Pulmonary artery endothelial cell (primary cell): ENCODE measurements at regions not wholly inside any gene's neighbourhood (a gene's known extent, or its start where the extent isn't known, plus 50 kb on each side); places are given as distances from the start of the nearest gene placed in this dataset.

ENCODE experiments used
- DNase-seq: peaks from one replicate; pipeline ENCODE4 v3.0.0-alpha.2; 2011; ENCODE audit warnings: low read depth, low spot score

DNA sequence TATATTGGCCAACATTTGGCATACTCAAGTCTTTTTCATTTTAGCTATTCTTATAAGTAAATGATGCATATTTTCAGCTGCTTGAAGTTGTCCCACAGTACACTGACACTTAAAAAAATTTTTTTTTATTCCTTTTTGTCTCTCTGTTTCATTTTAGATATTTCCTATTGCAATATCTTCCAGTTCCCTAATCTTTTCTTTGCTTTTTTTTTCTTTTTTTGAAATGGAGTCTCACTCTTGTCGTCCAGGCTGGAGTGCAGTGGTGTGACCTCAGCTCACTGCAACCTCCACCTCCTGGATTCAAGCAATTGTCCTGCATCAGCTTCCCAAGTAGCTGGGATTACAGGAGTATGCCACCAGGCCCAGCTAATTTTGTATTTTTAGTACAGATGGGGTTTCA is 217.4 kb upstream of the KRR1 start:
- DNase-seq = no peak

DNA sequence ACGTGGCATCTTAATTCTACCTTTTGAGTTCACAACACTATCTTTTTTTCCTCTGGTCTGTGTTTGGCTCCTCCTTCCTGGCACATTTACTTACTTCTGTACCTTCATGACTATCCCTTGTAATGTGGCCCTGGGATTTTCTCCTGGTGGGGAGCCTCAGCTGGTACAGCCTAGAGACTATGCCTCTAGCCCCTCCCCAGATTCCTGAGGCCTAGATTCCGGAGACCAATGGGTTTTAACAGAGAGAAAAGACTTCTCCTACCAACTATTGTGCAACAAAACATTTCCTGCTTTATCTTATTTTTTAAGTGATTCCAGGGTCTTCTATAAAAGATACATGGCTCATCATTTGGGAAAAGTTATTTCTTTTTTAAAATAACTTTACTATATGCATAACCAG is 216.2 kb upstream of the KRR1 start:
- DNase-seq = no peak

DNA sequence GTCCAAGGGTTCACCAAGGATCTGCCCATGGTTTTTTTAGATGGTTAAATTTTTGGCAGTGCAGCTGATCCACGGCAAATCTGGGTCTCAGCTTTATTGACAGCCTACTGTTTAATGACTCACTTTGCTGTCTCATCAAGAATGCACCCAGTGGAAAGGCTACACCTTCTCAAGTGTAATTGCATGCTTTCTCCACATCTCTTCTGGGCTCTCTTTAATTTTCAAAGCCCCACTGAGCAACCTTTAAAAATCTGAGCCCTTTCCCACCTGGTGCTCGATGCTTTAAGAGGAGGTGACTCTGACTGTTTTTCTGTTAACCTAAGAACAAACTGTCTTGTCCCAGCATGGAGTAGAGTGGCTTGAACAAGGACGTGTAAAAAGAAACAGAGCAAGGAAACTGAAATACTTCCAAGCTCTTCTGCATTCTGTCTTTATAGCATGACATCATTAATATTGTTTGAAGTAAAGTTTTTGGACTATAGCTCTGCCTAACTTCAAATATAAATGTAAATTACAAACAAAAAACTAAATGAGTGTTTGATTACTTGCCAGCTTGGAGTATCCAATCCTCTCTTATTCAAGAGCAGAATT is 214.2 kb upstream of the KRR1 start:
- DNase-seq = no peak

- peak; percentile 67 for DNase-seq
Observed at GRCh38 chr12:75724928-75725312, 213.5 kb upstream of the KRR1 start.

- DNase-seq = no peak
Observed at GRCh38 chr12:75724307-75724927, 213.0 kb upstream of the KRR1 start.

DNA sequence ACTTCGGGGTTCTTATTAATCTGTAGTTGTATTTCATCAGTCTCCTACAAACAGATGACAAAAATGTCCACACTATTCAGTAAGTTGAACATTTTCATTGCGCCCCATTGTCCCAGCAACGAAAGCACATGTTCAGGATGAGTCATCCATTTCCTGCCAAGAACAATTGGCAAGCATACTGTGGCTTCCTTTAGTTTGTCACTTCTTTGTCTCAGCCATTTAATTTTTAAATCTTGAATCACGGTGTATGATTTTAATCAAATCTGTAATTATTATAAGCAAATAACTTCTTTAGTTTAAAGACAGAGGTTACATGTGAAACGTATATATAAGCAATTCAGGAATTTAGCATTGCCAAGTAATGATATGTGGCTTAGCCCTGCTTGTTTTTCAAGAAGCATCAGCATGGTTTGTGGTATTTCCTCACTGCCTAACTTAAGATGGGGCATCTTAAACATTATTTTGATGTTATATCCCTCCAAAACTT is 211.3 kb upstream of the KRR1 start:
- peak; percentile 93 for DNase-seq

DNA sequence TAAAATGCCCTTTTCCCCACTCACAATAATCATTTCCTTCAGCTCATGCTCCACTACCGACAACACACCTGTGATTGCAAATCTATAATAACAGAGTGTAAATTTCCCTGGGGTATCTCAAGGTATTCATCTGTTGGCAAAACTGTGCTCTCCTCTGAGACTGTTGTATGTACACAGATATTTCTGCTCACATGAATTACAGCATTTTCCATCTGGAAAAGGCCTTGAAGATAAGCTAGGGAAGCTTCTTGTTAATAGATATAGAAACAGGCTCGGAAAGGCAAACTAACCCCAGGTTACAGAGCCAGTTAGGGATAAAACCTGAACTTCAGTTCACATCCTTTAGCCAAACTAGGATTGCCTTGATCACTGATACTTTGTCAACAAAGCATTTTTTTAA is 210.4 kb upstream of the KRR1 start:
- DNase-seq = no peak

DNA sequence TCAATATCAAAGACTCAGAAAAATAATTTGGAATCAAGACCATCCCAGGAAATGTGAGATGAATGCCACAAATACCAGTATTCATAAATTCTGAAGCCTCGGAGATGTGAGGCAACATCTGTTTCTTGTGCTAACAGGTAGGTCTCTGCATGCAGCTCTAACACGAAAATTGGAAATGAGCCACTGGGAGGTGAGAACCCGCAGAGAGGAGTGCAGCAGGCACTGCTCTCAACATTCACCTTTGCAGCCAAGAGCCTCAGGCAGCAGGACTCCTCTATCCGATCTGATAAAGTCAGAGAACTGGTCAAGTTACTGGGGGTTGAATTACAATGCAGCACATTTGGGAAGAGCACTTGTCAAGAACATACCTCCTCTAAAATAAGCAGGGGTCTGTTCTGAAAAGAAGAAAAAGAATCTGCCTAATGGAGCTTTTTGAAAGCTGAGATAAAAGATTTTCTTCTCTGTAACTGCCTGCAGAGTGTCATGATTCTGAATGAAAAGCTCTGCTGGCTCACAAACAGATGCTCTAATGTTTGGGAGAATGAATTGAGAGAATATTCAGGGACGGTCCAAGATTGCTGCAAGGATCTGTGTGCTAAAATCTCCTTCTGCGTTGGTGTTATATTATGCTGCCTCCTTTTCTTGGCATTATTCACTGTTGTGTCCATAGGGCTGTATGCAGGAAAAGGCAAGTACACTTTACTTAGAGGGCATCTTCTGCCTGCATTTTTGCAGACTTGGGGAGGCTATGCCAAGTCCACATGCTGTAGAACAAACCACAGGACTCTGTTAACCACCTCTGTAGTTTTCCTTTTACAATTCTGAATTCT is 209.6 kb upstream of the KRR1 start:
- DNase-seq = no peak

DNA sequence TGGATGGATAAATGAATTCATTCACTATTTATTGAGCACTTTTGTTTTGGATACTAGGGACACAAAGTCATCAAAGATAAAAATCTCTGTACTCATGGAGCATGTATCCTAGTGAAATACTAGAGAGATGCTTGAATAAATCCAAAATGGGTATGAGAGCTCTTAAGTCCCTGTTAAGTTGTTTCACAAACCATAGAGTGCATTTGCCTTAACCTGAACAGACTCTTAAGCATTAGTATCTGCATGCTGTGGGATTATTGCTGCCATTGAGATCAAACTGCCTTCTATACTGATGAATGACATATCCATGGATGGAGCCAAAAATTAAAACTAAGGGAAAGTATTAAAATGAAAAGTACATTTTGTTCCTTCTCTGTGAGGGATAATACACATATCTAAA is 206.5 kb upstream of the KRR1 start:
- no peak for DNase-seq

DNA sequence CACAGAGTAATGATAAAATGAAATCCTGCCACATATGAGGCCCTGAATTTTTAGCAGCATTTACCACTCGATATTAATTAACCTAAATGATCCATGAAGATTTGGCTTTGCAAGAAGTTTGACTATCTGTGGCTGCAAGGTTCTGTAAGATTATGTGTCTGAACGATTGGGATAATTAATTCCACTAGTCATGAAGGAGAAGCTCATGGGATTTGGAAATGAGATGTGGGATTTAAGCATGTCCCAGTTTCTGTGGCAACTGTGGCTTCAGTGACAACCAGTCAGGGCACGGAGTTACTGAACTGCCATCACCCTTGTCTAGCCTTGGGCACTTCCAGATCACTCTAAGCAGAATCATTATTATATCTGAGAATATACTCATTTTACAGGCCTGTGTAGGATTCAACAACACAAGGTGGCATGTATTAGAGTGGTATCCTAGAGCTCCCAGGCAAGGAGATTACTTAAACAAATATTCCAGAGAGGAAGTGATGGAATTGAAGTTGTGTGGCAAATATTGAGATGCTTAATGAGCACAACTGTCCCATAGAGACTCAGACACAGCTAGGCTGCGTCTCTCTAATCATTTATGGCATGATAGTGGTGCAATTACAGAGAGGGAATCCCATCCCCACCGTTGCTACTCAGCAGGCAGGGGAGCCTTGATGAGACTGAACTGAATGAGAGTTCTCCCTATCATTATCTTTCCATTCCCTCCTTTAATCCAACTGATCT is 205.0 kb upstream of the KRR1 start:
- DNase-seq = no peak

GRCh38 chr12:75715682-75716081 is 204.3 kb upstream of the KRR1 start:
- no peak for DNase-seq

DNA sequence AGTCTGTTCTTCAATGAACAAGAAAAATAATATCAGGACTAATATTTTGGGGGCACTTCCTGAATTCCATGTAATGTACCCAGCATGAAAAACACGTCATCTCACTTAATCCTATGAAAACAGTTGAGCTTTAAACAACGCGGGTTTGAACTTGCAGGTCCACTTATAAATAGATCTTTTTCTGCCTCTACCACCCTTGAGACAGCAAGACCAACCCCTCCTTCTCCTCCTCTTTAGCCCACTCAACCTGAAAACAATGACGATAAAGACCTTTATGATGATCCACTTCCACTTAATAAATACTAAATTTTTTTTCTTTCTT is 203.9 kb upstream of the KRR1 start:
- no peak for DNase-seq

GRCh38 chr12:75714462-75715322 is 203.3 kb upstream of the KRR1 start:
- no peak for DNase-seq

DNA sequence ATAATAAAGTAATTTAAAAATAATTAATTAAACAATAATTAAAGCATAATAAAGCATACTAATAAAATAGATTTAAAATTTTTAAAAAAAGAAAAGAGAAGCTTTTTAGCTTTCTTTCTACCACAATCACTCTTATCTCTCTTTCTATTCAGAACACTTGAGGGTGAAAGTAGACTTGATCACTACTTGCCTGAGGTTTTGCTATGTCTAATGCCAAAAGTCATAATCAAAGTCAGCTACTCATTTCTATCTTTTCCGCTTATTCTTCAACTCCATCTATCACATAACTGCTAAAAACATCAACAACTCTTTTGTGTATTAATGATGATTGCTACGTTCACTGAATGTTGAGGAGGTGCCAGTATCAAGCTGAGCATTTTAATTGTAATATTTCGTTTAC is 202.0 kb upstream of the KRR1 start:
- no peak for DNase-seq

GRCh38 chr12:75712223-75712622 is 200.8 kb upstream of the KRR1 start:
- no peak for DNase-seq

DNA sequence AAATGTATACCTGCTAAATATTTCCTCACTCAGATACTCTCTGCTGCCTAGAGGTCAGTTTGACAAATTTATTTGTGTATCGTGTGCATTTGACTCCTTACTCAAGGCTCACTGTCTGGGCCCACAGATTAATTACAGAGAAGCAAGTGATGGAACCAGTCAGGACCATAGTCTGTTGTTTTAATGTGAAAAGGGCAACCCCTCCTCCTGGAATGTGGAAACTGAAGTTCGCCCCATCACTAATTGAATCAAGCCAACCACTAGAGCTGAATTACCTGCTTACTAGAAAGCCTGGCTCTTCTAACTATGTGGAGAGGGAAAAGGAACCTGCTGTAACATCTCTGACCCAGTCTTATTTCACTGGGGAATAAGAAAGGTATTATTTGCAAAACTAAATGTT is 199.9 kb upstream of the KRR1 start:
- DNase-seq = no peak

DNA sequence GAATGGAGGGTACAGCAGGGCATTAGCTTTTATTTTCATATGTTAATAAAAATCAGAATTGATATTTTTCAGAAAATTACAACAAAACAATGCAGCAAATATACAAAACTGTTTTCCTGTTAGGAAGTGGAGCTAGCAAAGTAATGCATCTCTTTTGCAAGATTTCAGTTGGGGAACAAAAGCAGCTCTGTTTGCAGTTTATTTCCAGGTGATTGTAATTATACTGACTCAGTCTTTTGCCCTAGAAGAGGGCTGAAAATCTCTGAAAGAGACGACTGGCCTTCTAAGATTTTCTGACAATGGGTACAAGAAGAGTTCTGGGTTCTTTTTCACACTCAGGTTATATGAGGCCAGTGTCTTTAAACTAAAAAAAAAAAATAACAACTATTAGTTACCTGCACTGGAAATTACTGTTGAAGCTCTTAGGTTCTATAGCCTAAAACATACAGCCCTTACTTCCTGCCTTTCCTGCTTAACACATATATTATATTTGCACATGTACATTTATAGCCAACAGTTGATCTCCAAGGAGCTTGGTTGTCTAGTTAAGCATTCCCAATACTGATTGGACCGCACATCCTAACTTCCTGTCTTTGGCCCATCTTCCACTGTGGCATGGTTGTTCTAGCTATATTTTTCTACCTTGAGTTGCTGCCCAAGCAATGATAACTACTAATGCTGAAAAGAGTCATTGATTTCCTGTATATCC is 199.1 kb upstream of the KRR1 start:
- DNase-seq = no peak

GRCh38 chr12:75709503-75709902 is 198.1 kb upstream of the KRR1 start:
- DNase-seq = no peak

GRCh38 chr12:75708802-75709201 is 197.4 kb upstream of the KRR1 start:
- DNase-seq = no peak

DNA sequence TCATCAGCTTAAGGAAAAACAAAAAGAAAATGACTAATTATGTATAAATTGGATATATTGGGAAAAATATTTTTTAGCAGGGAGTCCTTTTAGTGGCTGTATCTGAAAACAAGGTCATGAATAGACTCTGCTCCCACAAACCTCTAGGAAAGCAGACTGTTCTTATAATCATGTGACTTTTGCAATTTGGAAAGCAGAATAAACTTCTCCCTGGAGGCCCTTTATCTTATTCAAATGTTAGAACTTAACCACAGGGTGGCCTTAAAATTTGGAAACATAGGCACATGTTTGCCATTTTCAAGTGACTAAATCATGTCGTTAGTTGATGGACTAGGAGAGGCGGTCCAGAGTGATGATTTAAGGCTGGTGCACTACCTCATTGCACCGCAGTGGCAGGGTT is 196.6 kb upstream of the KRR1 start:
- DNase-seq = no peak
